WTC11 (cell line): ENCODE measurements at regions not wholly inside any gene's neighbourhood (a gene's known extent, or its start where the extent isn't known, plus 50 kb on each side); places are given as distances from the start of the nearest gene placed in this dataset.

Source experiments
- ATAC-seq: fragments of 200-7000 bp; cut with Tn5 transposase; 2 replicates; pipeline ENCODE4 v1.10.0; 2021; ENCODE audit warnings: mild to moderate bottlenecking, moderate library complexity
- CTCF ChIA-PET: fragments of 300-600 bp; sonication (Branson Sonifier 250); formaldehyde crosslinking; loops from one replicate; lab custom pipeline; 2021; ENCODE audit warnings: antibody characterized with exemption; lab: Charles Lee
- POLR2A ChIA-PET: fragments of 350-600 bp; sonication (Branson Sonifier 250); formaldehyde crosslinking; loops from one replicate; lab custom pipeline; 2021; ENCODE audit warnings: antibody characterized with exemption; lab: Charles Lee
- DNase-seq: peaks from one replicate; pipeline ENCODE4 v3.0.0; 2021; ENCODE audit warnings: low spot score
- H3K27ac Mint-ChIP-seq: 2 replicates; pipeline ENCODE4 v1.8.0; 2021; ENCODE audit warnings: mixed read lengths
- H3K27me3 Mint-ChIP-seq: 2 replicates; pipeline ENCODE4 v1.8.0; 2021; ENCODE audit warnings: low read depth, mild to moderate bottlenecking, moderate library complexity, mixed read lengths
- H3K36me3 Mint-ChIP-seq: 2 replicates; pipeline ENCODE4 v1.8.0; 2021; ENCODE audit warnings: mixed read lengths
- H3K4me1 Mint-ChIP-seq: 2 replicates; pipeline ENCODE4 v1.8.0; 2022; ENCODE audit warnings: mixed read lengths
- H3K4me3 Mint-ChIP-seq: 2 replicates; pipeline ENCODE4 v1.8.0; 2021; ENCODE audit warnings: mild to moderate bottlenecking, moderate library complexity, mixed read lengths
- H3K9me3 Mint-ChIP-seq: 2 replicates; pipeline ENCODE4 v1.8.0; 2021; ENCODE audit warnings: mixed read lengths
- ATF1 ChIP-seq: sonication (generic); formaldehyde crosslinking; IDR thresholded peaks from 2 replicates; pipeline ENCODE4 v1.8.1; 2023; ENCODE audit warnings: mild to moderate bottlenecking, moderate library complexity, missing genetic modification reagents
- ATF3 ChIP-seq: sonication (generic); formaldehyde crosslinking; conservative IDR thresholded peaks from 2 replicates; pipeline ENCODE4 v1.8.1; 2022; ENCODE audit warnings: mild to moderate bottlenecking, missing genetic modification reagents
- CREB1 ChIP-seq: sonication (generic); formaldehyde crosslinking; IDR thresholded peaks from 2 replicates; pipeline ENCODE4 v1.8.0; 2023; ENCODE audit warnings: mild to moderate bottlenecking, missing genetic modification reagents
- E2F5 ChIP-seq: sonication (generic); formaldehyde crosslinking; IDR thresholded peaks from 2 replicates; pipeline ENCODE4 v1.8.1; 2022; ENCODE audit warnings: mild to moderate bottlenecking, moderate library complexity, missing genetic modification reagents
- FOXJ3 ChIP-seq: sonication (generic); formaldehyde crosslinking; IDR thresholded peaks from 2 replicates; pipeline ENCODE4 v1.9.0; 2021; ENCODE audit warnings: missing genetic modification reagents, mild to moderate bottlenecking, borderline replicate concordance
- GABPB1 ChIP-seq: sonication (generic); formaldehyde crosslinking; IDR thresholded peaks from 2 replicates; pipeline ENCODE4 v1.8.1; 2023; ENCODE audit warnings: mild to moderate bottlenecking, missing genetic modification reagents
- KAT7 ChIP-seq: sonication (generic); formaldehyde crosslinking; IDR thresholded peaks from 2 replicates; pipeline ENCODE4 v1.8.1; 2023; ENCODE audit warnings: missing genetic modification reagents, mild to moderate bottlenecking, borderline replicate concordance
- NFYB ChIP-seq: sonication (generic); formaldehyde crosslinking; conservative IDR thresholded peaks from 2 replicates; pipeline ENCODE4 v1.8.0; 2022; ENCODE audit warnings: low read depth, missing genetic modification reagents
- OVOL2 ChIP-seq: fragments of 250-450 bp; sonication (Bioruptor Pico); IDR thresholded peaks from 2 replicates; pipeline ENCODE4 v1.9.0; 2021; ENCODE audit warnings: mild to moderate bottlenecking, borderline replicate concordance
- PREB ChIP-seq: sonication (generic); formaldehyde crosslinking; IDR thresholded peaks from 2 replicates; pipeline ENCODE4 v1.8.1; 2022; ENCODE audit warnings: mild to moderate bottlenecking, missing genetic modification reagents, moderate library complexity, borderline replicate concordance
- USF2 ChIP-seq: sonication (generic); formaldehyde crosslinking; IDR thresholded peaks from 2 replicates; pipeline ENCODE4 v1.8.1; 2023; ENCODE audit warnings: mild to moderate bottlenecking, missing genetic modification reagents, moderate library complexity
- ZMAT4 ChIP-seq: fragments of 250-450 bp; sonication (Bioruptor Pico); IDR thresholded peaks from 2 replicates; pipeline ENCODE4 v1.9.0; 2021; ENCODE audit warnings: mild to moderate bottlenecking
- ZNF232 ChIP-seq: sonication (generic); formaldehyde crosslinking; IDR thresholded peaks from 2 replicates; pipeline ENCODE4 v1.8.0; 2022; ENCODE audit warnings: mild to moderate bottlenecking, missing genetic modification reagents
- ZNF512 ChIP-seq: sonication (generic); formaldehyde crosslinking; IDR thresholded peaks from 2 replicates; pipeline ENCODE4 v1.8.1; 2022; ENCODE audit warnings: missing genetic modification reagents, borderline replicate concordance
- ZSCAN18 ChIP-seq: fragments of 250-450 bp; sonication (Bioruptor Pico); IDR thresholded peaks from 2 replicates; pipeline ENCODE4 v2.1.2; 2022; ENCODE audit warnings: mild to moderate bottlenecking, moderate library complexity
- TF ChIP-seq, protein P1 (sequence below): fragments of 250-450 bp; sonication (Bioruptor Pico); IDR thresholded peaks from 2 replicates; pipeline ENCODE4 v1.9.0; 2021; ENCODE audit warnings: moderate library complexity, mild to moderate bottlenecking, inconsistent platforms, borderline replicate concordance
- TF ChIP-seq, protein P2 (sequence below): sonication (generic); formaldehyde crosslinking; IDR thresholded peaks from 2 replicates; pipeline ENCODE4 v1.8.1; 2023; ENCODE audit warnings: mild to moderate bottlenecking, missing genetic modification reagents, moderate library complexity

GRCh38 chr4:158316264-158316663, 106.0 kb downstream of the TMEM144 start (continued):
- TF ChIP-seq ZMAT4, result no peak
- TF ChIP-seq ATF3 (CRISPR knock-in tag), result no peak
- no peak for TF ChIP-seq USF2 (CRISPR knock-in tag)
- no peak for TF ChIP-seq ZNF232 (CRISPR knock-in tag)
- TF ChIP-seq PREB (CRISPR knock-in tag), result no peak

DNA sequence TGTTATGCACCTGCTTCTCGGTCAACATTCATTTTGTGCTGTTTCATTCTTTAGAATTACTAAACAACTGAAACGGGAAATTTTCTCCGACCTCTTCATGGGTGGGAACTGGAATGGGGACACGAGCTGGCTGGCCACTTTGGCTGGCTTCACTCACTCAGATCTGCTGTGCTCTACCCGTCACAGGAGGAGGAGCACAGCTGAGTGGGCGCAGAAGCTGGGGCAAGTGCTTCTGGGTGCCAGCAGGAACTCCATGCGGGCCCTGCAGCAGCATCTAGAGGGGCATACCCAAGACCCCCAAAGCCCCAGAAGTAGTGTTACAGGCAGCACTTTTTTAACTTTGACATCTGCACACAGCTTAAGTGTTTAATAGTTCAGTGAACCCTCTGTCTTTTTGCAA, 109.6 kb downstream of the TMEM144 start:
- ChIA-PET CTCF (interaction anchor here (1.2 kb wide), 1 partner anchor 99 kb away, joined by 3 read pairs; no protein-coding TSS in a partner anchor), POLR2A (no interaction called here)
- Mint-ChIP-seq H3K9me3 (0 out of 2 replicates have a peak, but pooled peaks cover 9% of the 10 kb centered on the region), H3K36me3 (peaks cover 4% of the 10 kb centered on the region; the same call in 1 of the 2 replicates), H3K27ac (no peak overlapping the region), H3K4me3 (no peak overlapping the region), H3K27me3 (no peaks in the 10 kb centered on the region), H3K4me1 (no peaks in the 10 kb centered on the region)
- TF ChIP-seq FOXJ3 (CRISPR knock-in tag) (no peak), KAT7 (CRISPR knock-in tag) (no peak), NFYB (CRISPR knock-in tag) (no peak), E2F5 (CRISPR knock-in tag) (no peak), CREB1 (CRISPR knock-in tag) (no peak), USF2 (CRISPR knock-in tag) (no peak), ZSCAN18 (CRISPR knock-in tag) (no peak), ATF1 (CRISPR knock-in tag) (no peak), GABPB1 (CRISPR knock-in tag) (no peak), OVOL2 (CRISPR knock-in tag) (no peak), ZNF512 (CRISPR knock-in tag) (no peak)
- TF ChIP-seq, protein P1, sequence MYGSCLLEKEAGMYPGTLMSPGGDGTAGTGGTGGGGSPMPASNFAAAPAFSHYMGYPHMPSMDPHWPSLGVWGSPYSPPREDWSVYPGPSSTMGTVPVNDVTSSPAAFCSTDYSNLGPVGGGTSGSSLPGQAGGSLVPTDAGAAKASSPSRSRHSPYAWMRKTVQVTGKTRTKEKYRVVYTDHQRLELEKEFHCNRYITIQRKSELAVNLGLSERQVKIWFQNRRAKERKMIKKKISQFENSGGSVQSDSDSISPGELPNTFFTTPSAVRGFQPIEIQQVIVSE (CRISPR knock-in tag), result no peak
- TF ChIP-seq, protein P2, sequence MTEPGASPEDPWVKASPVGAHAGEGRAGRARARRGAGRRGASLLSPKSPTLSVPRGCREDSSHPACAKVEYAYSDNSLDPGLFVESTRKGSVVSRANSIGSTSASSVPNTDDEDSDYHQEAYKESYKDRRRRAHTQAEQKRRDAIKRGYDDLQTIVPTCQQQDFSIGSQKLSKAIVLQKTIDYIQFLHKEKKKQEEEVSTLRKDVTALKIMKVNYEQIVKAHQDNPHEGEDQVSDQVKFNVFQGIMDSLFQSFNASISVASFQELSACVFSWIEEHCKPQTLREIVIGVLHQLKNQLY (CRISPR knock-in tag), result no peak
- ATAC-seq (no peak), DNase-seq (no peak)
